ENCODE measurements at regions not wholly inside any gene's neighbourhood (a gene's known extent, or its start where the extent isn't known, plus 50 kb on each side); places are given as distances from the start of the nearest gene placed in this dataset.

DNA sequence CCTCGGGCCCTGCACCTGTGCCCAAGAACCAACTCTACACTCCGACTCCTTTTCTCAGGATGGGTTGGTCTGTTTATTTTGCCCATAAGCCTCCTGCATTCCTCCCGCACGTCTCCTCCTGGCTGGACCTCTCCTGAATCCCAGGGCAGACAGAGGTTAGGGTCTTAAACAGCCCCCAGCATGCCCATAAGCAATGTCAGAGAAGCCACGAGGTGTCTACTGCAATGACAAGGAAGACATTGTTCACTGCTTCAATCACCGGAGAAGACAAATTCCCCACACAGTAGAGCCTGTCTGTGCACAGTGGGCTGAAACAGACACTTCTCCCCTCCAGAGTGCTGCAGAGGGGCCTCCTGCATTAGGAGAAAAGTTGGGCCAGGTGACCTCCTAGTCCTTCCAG is 230.6 kb upstream of the RPL38 start:
- Histone ChIP-seq H2AFZ (ENCODE audit: low read depth, low read length) (no peak overlapping the region), H3K27me3 (ENCODE audit: control insufficient read depth in 1 of 2, insufficient read depth in 1 of 2, low read length in 2 of 2) (peaks cover 0 to 78% of the 10 kb centered on the region in 2 experiments), H2BK120ac (ENCODE audit: low read depth, low read length) (no peak overlapping the region), H3K4me2 (ENCODE audit: low read length, poor library complexity, severe bottlenecking) (no peak overlapping the region), H3K9ac (ENCODE audit: low read length) (no peak overlapping the region), H3K18ac (ENCODE audit: low read depth in 1 of 2, low read length in 2 of 2) (no peak overlapping the region), H3K23ac (ENCODE audit: low read length in 2 of 2) (no peak overlapping the region), H3K79me1 (replicated peaks; ENCODE audit: low read length, poor library complexity, severe bottlenecking) (no peaks in the 10 kb centered on the region), H3K14ac (ENCODE audit: low read length in 2 of 2) (no peak overlapping the region), H2AK5ac (ENCODE audit: low read length, severe bottlenecking) (no peak overlapping the region), H2BK5ac (ENCODE audit: low read depth, low read length, poor library complexity, severe bottlenecking) (no peak overlapping the region), H3K36me3 (ENCODE audit: control insufficient read depth in 1 of 2, insufficient read depth in 2 of 2, low read depth in 1 of 2, low read length in 2 of 2) (no peaks in the 10 kb centered on the region), H4K91ac (ENCODE audit: low read length) (no peak overlapping the region), H3K4me1 (ENCODE audit: control insufficient read depth, insufficient read depth, low read depth, low read length) (no peaks in the 10 kb centered on the region), H4K8ac (ENCODE audit: low read length) (no peak overlapping the region), H3K4me3 (ENCODE audit: insufficient read depth in 1 of 2, low read depth in 1 of 2, low read length in 2 of 2) (no peak overlapping the region), H3K9me3 (ENCODE audit: control insufficient read depth, low read length) (no peaks in the 10 kb centered on the region), H3K27ac (ENCODE audit: low read length, poor library complexity, severe bottlenecking) (no peak overlapping the region), H2BK15ac (ENCODE audit: low read depth, poor library complexity, severe bottlenecking) (no peak overlapping the region), H2BK12ac (ENCODE audit: low read length in 2 of 2) (no peak overlapping the region), H3K4ac (ENCODE audit: low read depth in 1 of 2, low read length in 2 of 2) (no peak overlapping the region)
- DNase-seq = no peak
- 76% methylated on average over 6 of the region's 6 CpGs for WGBS

DNA sequence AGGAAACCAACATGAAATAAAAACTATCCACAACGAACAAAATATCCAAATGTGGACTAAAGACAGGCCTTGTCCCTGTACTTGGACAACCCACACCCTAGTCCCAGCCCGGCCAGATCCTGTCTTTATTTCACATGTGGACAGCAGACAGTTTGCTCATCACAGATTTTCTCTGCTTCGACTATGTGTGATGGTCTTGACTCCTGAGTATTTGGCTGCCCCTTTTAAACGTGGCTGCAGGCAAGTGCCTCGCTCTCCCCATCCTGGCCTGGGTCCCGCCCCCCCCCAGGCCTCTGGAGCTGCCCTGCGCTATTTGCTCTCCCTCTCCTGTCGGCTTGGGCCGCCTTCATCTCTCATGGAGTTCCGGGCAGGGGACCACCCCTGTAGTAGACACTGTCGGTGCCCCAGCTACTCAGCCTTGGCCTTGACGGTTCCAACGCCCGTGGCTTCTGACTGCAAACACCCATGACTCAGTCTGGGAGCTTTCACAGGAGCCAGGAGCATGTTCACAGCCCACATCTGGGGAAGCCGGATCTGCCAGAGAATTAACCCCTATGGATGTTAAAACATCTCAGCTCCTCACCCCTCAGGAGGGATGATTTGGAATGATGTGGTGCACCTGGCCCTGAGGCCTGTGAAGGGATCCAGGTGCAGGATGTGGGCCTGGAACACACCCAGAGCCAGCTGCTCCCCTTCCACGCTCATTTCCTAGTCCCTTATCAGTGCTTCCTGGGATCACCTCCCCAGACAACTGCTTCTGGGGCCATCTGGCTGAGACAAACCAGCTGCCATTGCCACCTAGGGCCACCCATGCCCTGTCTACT is 229.7 kb upstream of the RPL38 start:
- Histone ChIP-seq H4K8ac (ENCODE audit: low read length) (no peak overlapping the region), H3K18ac (ENCODE audit: low read depth in 1 of 2, low read length in 2 of 2) (no peak overlapping the region), H3K4me1 (ENCODE audit: control insufficient read depth, insufficient read depth, low read depth, low read length) (no peaks in the 10 kb centered on the region), H2AK5ac (ENCODE audit: low read length, severe bottlenecking) (no peak overlapping the region), H4K91ac (ENCODE audit: low read length) (no peak overlapping the region), H2BK15ac (ENCODE audit: low read depth, poor library complexity, severe bottlenecking) (no peak overlapping the region), H2AFZ (ENCODE audit: low read depth, low read length) (no peak overlapping the region), H3K36me3 (ENCODE audit: control insufficient read depth in 1 of 2, insufficient read depth in 2 of 2, low read depth in 1 of 2, low read length in 2 of 2) (no peaks in the 10 kb centered on the region), H3K23ac (ENCODE audit: low read length in 2 of 2) (no peak overlapping the region), H3K79me1 (replicated peaks; ENCODE audit: low read length, poor library complexity, severe bottlenecking) (no peaks in the 10 kb centered on the region), H2BK5ac (ENCODE audit: low read depth, low read length, poor library complexity, severe bottlenecking) (no peak overlapping the region), H3K27me3 (ENCODE audit: control insufficient read depth in 1 of 2, insufficient read depth in 1 of 2, low read length in 2 of 2) (peaks cover 0 to 78% of the 10 kb centered on the region in 2 experiments), H3K4me3 (ENCODE audit: insufficient read depth in 1 of 2, low read depth in 1 of 2, low read length in 2 of 2) (no peak overlapping the region), H3K4me2 (ENCODE audit: low read length, poor library complexity, severe bottlenecking) (no peak overlapping the region), H3K9ac (ENCODE audit: low read length) (no peak overlapping the region), H2BK12ac (ENCODE audit: low read length in 2 of 2) (no peak overlapping the region), H3K9me3 (ENCODE audit: control insufficient read depth, low read length) (no peaks in the 10 kb centered on the region), H3K27ac (ENCODE audit: low read length, poor library complexity, severe bottlenecking) (no peak overlapping the region), H2BK120ac (ENCODE audit: low read depth, low read length) (no peak overlapping the region), H3K4ac (ENCODE audit: low read depth in 1 of 2, low read length in 2 of 2) (no peak overlapping the region), H3K14ac (ENCODE audit: low read length in 2 of 2) (no peak overlapping the region)
- DNase-seq = no peak
- 69% methylated on average over 15 of the region's 16 CpGs for WGBS

- Histone ChIP-seq H4K91ac (ENCODE audit: low read length) (no peak overlapping the region), H3K9me3 (ENCODE audit: control insufficient read depth, low read length) (no peaks in the 10 kb centered on the region), H2AK5ac (ENCODE audit: low read length, severe bottlenecking) (no peak overlapping the region), H2BK15ac (ENCODE audit: low read depth, poor library complexity, severe bottlenecking) (no peak overlapping the region), H2BK12ac (ENCODE audit: low read length in 2 of 2) (no peak overlapping the region), H4K8ac (ENCODE audit: low read length) (no peak overlapping the region), H2BK120ac (ENCODE audit: low read depth, low read length) (no peak overlapping the region), H3K4me2 (ENCODE audit: low read length, poor library complexity, severe bottlenecking) (no peak overlapping the region), H3K27ac (ENCODE audit: low read length, poor library complexity, severe bottlenecking) (no peak overlapping the region), H3K4me1 (ENCODE audit: control insufficient read depth, insufficient read depth, low read depth, low read length) (no peaks in the 10 kb centered on the region), H3K9ac (ENCODE audit: low read length) (no peak overlapping the region), H3K27me3 (ENCODE audit: control insufficient read depth in 1 of 2, insufficient read depth in 1 of 2, low read length in 2 of 2) (peaks cover 0 to 77% of the 10 kb centered on the region in 2 experiments), H3K36me3 (ENCODE audit: control insufficient read depth in 1 of 2, insufficient read depth in 2 of 2, low read depth in 1 of 2, low read length in 2 of 2) (no peaks in the 10 kb centered on the region), H3K14ac (ENCODE audit: low read length in 2 of 2) (no peak overlapping the region), H2AFZ (ENCODE audit: low read depth, low read length) (no peak overlapping the region), H2BK5ac (ENCODE audit: low read depth, low read length, poor library complexity, severe bottlenecking) (no peak overlapping the region), H3K4ac (ENCODE audit: low read depth in 1 of 2, low read length in 2 of 2) (no peak overlapping the region), H3K4me3 (ENCODE audit: insufficient read depth in 1 of 2, low read depth in 1 of 2, low read length in 2 of 2) (no peak overlapping the region), H3K79me1 (replicated peaks; ENCODE audit: low read length, poor library complexity, severe bottlenecking) (no peaks in the 10 kb centered on the region), H3K18ac (ENCODE audit: low read depth in 1 of 2, low read length in 2 of 2) (no peak overlapping the region), H3K23ac (ENCODE audit: low read length in 2 of 2) (no peak overlapping the region)
- DNase-seq = no peak
- 88% methylated on average over 1 of the region's 1 CpG for WGBS
Measured at GRCh38 chr17:73974536-73974935, 228.9 kb upstream of the RPL38 start.

- Histone ChIP-seq H3K27me3 (ENCODE audit: control insufficient read depth in 1 of 2, insufficient read depth in 1 of 2, low read length in 2 of 2) (peaks cover 0 to 77% of the 10 kb centered on the region in 2 experiments), H3K23ac (ENCODE audit: low read length in 2 of 2) (no peak overlapping the region), H2AFZ (ENCODE audit: low read depth, low read length) (no peak overlapping the region), H2BK120ac (ENCODE audit: low read depth, low read length) (no peak overlapping the region), H2BK15ac (ENCODE audit: low read depth, poor library complexity, severe bottlenecking) (no peak overlapping the region), H3K4ac (ENCODE audit: low read depth in 1 of 2, low read length in 2 of 2) (no peak overlapping the region), H3K9me3 (ENCODE audit: control insufficient read depth, low read length) (no peaks in the 10 kb centered on the region), H3K18ac (ENCODE audit: low read depth in 1 of 2, low read length in 2 of 2) (no peak overlapping the region), H3K36me3 (ENCODE audit: control insufficient read depth in 1 of 2, insufficient read depth in 2 of 2, low read depth in 1 of 2, low read length in 2 of 2) (no peaks in the 10 kb centered on the region), H2BK12ac (ENCODE audit: low read length in 2 of 2) (no peak overlapping the region), H2BK5ac (ENCODE audit: low read depth, low read length, poor library complexity, severe bottlenecking) (no peak overlapping the region), H4K8ac (ENCODE audit: low read length) (no peak overlapping the region), H3K4me1 (ENCODE audit: control insufficient read depth, insufficient read depth, low read depth, low read length) (no peaks in the 10 kb centered on the region), H3K4me2 (ENCODE audit: low read length, poor library complexity, severe bottlenecking) (no peak overlapping the region), H2AK5ac (ENCODE audit: low read length, severe bottlenecking) (no peak overlapping the region), H3K9ac (ENCODE audit: low read length) (no peak overlapping the region), H3K79me1 (replicated peaks; ENCODE audit: low read length, poor library complexity, severe bottlenecking) (no peaks in the 10 kb centered on the region), H3K27ac (ENCODE audit: low read length, poor library complexity, severe bottlenecking) (no peak overlapping the region), H3K4me3 (ENCODE audit: insufficient read depth in 1 of 2, low read depth in 1 of 2, low read length in 2 of 2) (no peak overlapping the region), H3K14ac (ENCODE audit: low read length in 2 of 2) (no peak overlapping the region), H4K91ac (ENCODE audit: low read length) (no peak overlapping the region)
- 45% methylated on average over 1 of the region's 1 CpG for WGBS
- no peak for DNase-seq
Measured at GRCh38 chr17:73976147-73976546, 227.3 kb upstream of the RPL38 start.

Data from mesenchymal stem cell (in vitro differentiated cells and primary cell).